PC-9 (cell line): ENCODE measurements at regions not wholly inside any gene's neighbourhood (a gene's known extent, or its start where the extent isn't known, plus 50 kb on each side); places are given as distances from the start of the nearest gene placed in this dataset.
"Not testable (repeated sequence)": the region's sequence is repeated elsewhere in the genome, so short reads cannot be mapped to it uniquely, and the experiment has no call there.

Experiments used
- BruUV-seq: library from RNA; stranded (reverse); fragments of 400-500 nt; replicated peaks from 2 replicates; lab custom pipeline; 2021; lab: Mats Ljungman, UMichigan
- CTCF ChIA-PET: fragments of 300-600 bp; sonication (Branson Sonifier 250); formaldehyde crosslinking; loops from one replicate; lab custom pipeline; 2022; ENCODE audit warnings: antibody characterized with exemption; lab: Charles Lee
- POLR2A ChIA-PET: fragments of 300-600 bp; sonication (Branson Sonifier 250); formaldehyde crosslinking; loops from one replicate; lab custom pipeline; 2022; ENCODE audit warnings: antibody characterized with exemption; ENCODE audit not compliant: unreplicated experiment; lab: Charles Lee
- DNase-seq, 2 experiments: peaks; one replicate each; pipeline versions ENCODE4 v3.0.0 to v3.0.0-alpha.2; 2015 to 2022; ENCODE audit warnings: mixed read lengths in 1 of 2
- H2AFZ ChIP-seq: fragments of 200-600 bp; sonication (generic); 2 replicates; pipeline ENCODE4 v1.8.1; 2017; ENCODE audit warnings: antibody characterized with exemption
- H3F3A ChIP-seq: fragments of 200-600 bp; sonication (generic); 2 replicates; pipeline ENCODE4 v1.8.1; 2017; ENCODE audit warnings: antibody characterized with exemption, mild to moderate bottlenecking, low read depth; ENCODE audit not compliant: insufficient read depth
- H3K27ac ChIP-seq: fragments of 200-600 bp; sonication (generic); 2 replicates; pipeline ENCODE4 v1.6.1; 2016; ENCODE audit warnings: mixed run types
- H3K27me3 ChIP-seq: fragments of 200-600 bp; sonication (generic); 2 replicates; pipeline ENCODE4 v1.6.1; 2016; ENCODE audit warnings: low read depth, mixed run types; ENCODE audit not compliant: insufficient read depth
- H3K36me3 ChIP-seq: fragments of 200-600 bp; sonication (generic); 2 replicates; pipeline ENCODE4 v1.6.1; 2016; ENCODE audit warnings: low read depth, mixed run types
- H3K4me1 ChIP-seq: fragments of 200-600 bp; sonication (generic); replicated peaks from 2 replicates; pipeline ENCODE4 v1.6.1; 2016; ENCODE audit warnings: mixed run types; ENCODE audit not compliant: insufficient read depth
- H3K4me2 ChIP-seq: fragments of 200-600 bp; sonication (generic); 2 replicates; pipeline ENCODE4 v1.6.1; 2017; ENCODE audit warnings: mixed run types
- H3K4me3 ChIP-seq: fragments of 200-600 bp; sonication (generic); 2 replicates; pipeline ENCODE4 v1.6.1; 2016; ENCODE audit warnings: mixed run types
- H3K79me2 ChIP-seq: fragments of 200-600 bp; sonication (generic); 2 replicates; pipeline ENCODE4 v1.6.1; 2017; ENCODE audit warnings: low read depth, mixed run types
- H3K9me2 ChIP-seq: fragments of 200-600 bp; sonication (generic); 2 replicates; pipeline ENCODE4 v1.8.1; 2017; ENCODE audit warnings: mild to moderate bottlenecking; ENCODE audit not compliant: insufficient read depth
- H3K9me3 ChIP-seq: fragments of 200-600 bp; sonication (generic); 2 replicates; pipeline ENCODE4 v1.8.1; 2016; ENCODE audit warnings: low read depth; ENCODE audit not compliant: insufficient read depth
- H4K20me1 ChIP-seq: fragments of 200-600 bp; sonication (generic); 2 replicates; pipeline ENCODE4 v1.8.1; 2017; ENCODE audit not compliant: insufficient read depth
- CTCF ChIP-seq: fragments of 200-600 bp; sonication (generic); conservative IDR thresholded peaks from 2 replicates; pipeline ENCODE4 v1.6.1; 2017; ENCODE audit warnings: mixed run types, antibody characterized with exemption, mild to moderate bottlenecking, moderate library complexity
- EZH2 ChIP-seq: fragments of 200-600 bp; sonication (generic); IDR thresholded peaks from 2 replicates; pipeline ENCODE4 v1.8.0; 2017; ENCODE audit warnings: antibody characterized with exemption, low read depth
- intact Hi-C: fragments of 100-400 bp; cut with micrococcal nuclease; formaldehyde crosslinking; loops from one replicate; pipeline ENCODE4 v1.10.0; 2022; ENCODE audit not compliant: unreplicated experiment

- no peaks in the 10 kb centered on the region for H3K9me3 ChIP-seq
- no peaks in the 10 kb centered on the region for H3K4me1 ChIP-seq
- ChIA-PET CTCF (no interaction called here), POLR2A (interaction anchor here (0.6 kb wide), 1 partner anchor 470 kb away, joined by 3 read pairs; no protein-coding TSS in a partner anchor)
- no peaks in the 10 kb centered on the region for H4K20me1 ChIP-seq
- no peak overlapping the region for H3K27ac ChIP-seq
- intact Hi-C loops = no loop called here
- DNase-seq = no peak
- H3K4me3 ChIP-seq = no peak overlapping the region
- H3K79me2 ChIP-seq = no peaks in the 10 kb centered on the region
- TF ChIP-seq CTCF (no peak), EZH2 (no peak)
- H3F3A ChIP-seq = no peaks in the 10 kb centered on the region
- H3K9me2 ChIP-seq = no peaks in the 10 kb centered on the region
- H3K36me3 ChIP-seq = no peaks in the 10 kb centered on the region
- no peak overlapping the region for H3K4me2 ChIP-seq
- H2AFZ ChIP-seq = no peak overlapping the region
- no peaks in the 10 kb centered on the region for H3K27me3 ChIP-seq
- BruUV-seq = no TSS peak
Observed at GRCh38 chr2:166647935-166648334, 153.9 kb upstream of the SCN7A start.

- Histone ChIP-seq H3K27me3 (no peaks in the 10 kb centered on the region), H3K4me3 (no peak overlapping the region), H3K27ac (no peak overlapping the region), H3K36me3 (no peaks in the 10 kb centered on the region), H4K20me1 (no peaks in the 10 kb centered on the region), H3K9me3 (no peaks in the 10 kb centered on the region), H3F3A (no peaks in the 10 kb centered on the region), H2AFZ (no peak overlapping the region), H3K79me2 (no peaks in the 10 kb centered on the region), H3K4me1 (no peaks in the 10 kb centered on the region), H3K9me2 (no peaks in the 10 kb centered on the region), H3K4me2 (no peak overlapping the region)
- ChIA-PET CTCF (no interaction called here), POLR2A (no interaction called here)
- intact Hi-C loops = no loop called here
- TF ChIP-seq CTCF (no peak), EZH2 (no peak)
- no TSS peak for BruUV-seq
- no peak for DNase-seq
Observed at GRCh38 chr2:166643980-166644379, 149.9 kb upstream of the SCN7A start.

- H3K4me3 ChIP-seq, H3K4me1 ChIP-seq, H3K36me3 ChIP-seq, H3F3A ChIP-seq, H3K9me3 ChIP-seq, H3K79me2 ChIP-seq, intact Hi-C loops, H3K4me2 ChIP-seq, DNase-seq, H4K20me1 ChIP-seq, CTCF ChIA-PET, H3K27me3 ChIP-seq, POLR2A ChIA-PET, H3K27ac ChIP-seq, H3K9me2 ChIP-seq, BruUV-seq, H2AFZ ChIP-seq: not testable (repeated sequence)
Observed at GRCh38 chr2:166641516-166641915, 147.5 kb upstream of the SCN7A start.

- POLR2A ChIA-PET = no interaction called here
Observed at GRCh38 chr2:166637051-166637450, 143.0 kb upstream of the SCN7A start.

More at GRCh38 chr2:166637051-166637450, 143.0 kb upstream of the SCN7A start:
- H3K4me2 ChIP-seq = no peak overlapping the region
- intact Hi-C loops = no loop called here
- H3K9me2 ChIP-seq = no peaks in the 10 kb centered on the region
- no peak overlapping the region for H3K27ac ChIP-seq
- no peak overlapping the region for H2AFZ ChIP-seq
- no peaks in the 10 kb centered on the region for H3K9me3 ChIP-seq
- H4K20me1 ChIP-seq = no peaks in the 10 kb centered on the region
- H3K4me3 ChIP-seq = no peak overlapping the region
- no peak for DNase-seq
- CTCF ChIA-PET = no interaction called here
- BruUV-seq = no TSS peak
- H3K27me3 ChIP-seq = no peaks in the 10 kb centered on the region
- no peaks in the 10 kb centered on the region for H3K36me3 ChIP-seq
- no peaks in the 10 kb centered on the region for H3K79me2 ChIP-seq
- H3F3A ChIP-seq = no peaks in the 10 kb centered on the region
- no peaks in the 10 kb centered on the region for H3K4me1 ChIP-seq
- no peak for TF ChIP-seq EZH2
- TF ChIP-seq CTCF = no peak
